Astrocyte (in vitro differentiated cells and primary cell): ENCODE measurements at regions not wholly inside any gene's neighbourhood (a gene's known extent, or its start where the extent isn't known, plus 50 kb on each side); places are given as distances from the start of the nearest gene placed in this dataset.

Source experiments
- CTCF ChIP-seq: IDR thresholded peaks from 2 replicates; pipeline ENCODE4 v1.5.1; 2011; ENCODE audit warnings: low read depth, mild to moderate bottlenecking, inconsistent platforms, low read length, moderate library complexity; ENCODE audit not compliant: insufficient read depth
- EZH2 ChIP-seq: IDR thresholded peaks from 2 replicates; pipeline ENCODE4 v1.6.1; 2012; ENCODE audit warnings: mild to moderate bottlenecking, low read length, inconsistent platforms; ENCODE audit not compliant: insufficient read depth

DNA sequence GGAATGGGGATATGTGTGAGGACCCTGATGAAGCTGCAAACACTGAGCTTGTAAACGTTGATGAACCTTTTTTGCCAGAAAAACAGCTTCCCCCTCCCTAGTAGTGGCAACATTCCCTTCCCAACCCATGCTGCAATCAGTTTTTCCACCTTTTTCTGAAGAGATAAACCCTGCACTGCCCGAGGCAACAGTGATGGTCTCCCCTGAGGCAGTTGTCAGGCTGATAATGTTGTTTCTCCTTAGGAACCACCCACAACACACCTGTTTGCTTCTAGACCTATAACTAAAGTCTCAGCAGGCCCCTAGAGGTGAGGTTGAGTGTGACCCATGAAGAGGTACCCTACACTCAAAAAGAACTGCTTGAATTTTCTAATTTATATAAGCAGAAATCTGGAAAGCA lies 922.4 kb upstream of the ADGRL4 start:
- TF ChIP-seq CTCF, result no peak
- no peak for TF ChIP-seq EZH2
